Activated gamma-delta T cell treated with Interleukin-2 at 50 U/mL for 16 hours (primary cell): ENCODE measurements at regions not wholly inside any gene's neighbourhood (a gene's known extent, or its start where the extent isn't known, plus 50 kb on each side); places are given as distances from the start of the nearest gene placed in this dataset.

Experiments
- DNase-seq: peaks from one replicate; pipeline ENCODE4 v3.0.0-alpha.2; 2020

- DNase-seq = no peak
These were observed 397.6 kb downstream of the ZNF521 start for GRCh38 chr18:24954341-24954740.

GRCh38 chr18:24958001-24958400, 394.0 kb downstream of the ZNF521 start:
- no peak for DNase-seq

- no peak for DNase-seq
These were observed 392.9 kb downstream of the ZNF521 start for GRCh38 chr18:24959051-24959476.

- no peak for DNase-seq
These were observed 387.8 kb downstream of the ZNF521 start for GRCh38 chr18:24964216-24964615.

- no peak for DNase-seq
These were observed 383.7 kb downstream of the ZNF521 start for GRCh38 chr18:24968238-24968775.

- no peak for DNase-seq
These were observed 379.4 kb downstream of the ZNF521 start for GRCh38 chr18:24972577-24972976.

GRCh38 chr18:24974431-24974830, 377.5 kb downstream of the ZNF521 start:
- DNase-seq = no peak

GRCh38 chr18:24975496-24976372, 376.2 kb downstream of the ZNF521 start:
- no peak for DNase-seq

GRCh38 chr18:24976502-24976901, 375.5 kb downstream of the ZNF521 start:
- DNase-seq = no peak

- no peak for DNase-seq
These were observed 372.7 kb downstream of the ZNF521 start for GRCh38 chr18:24979235-24979634.

GRCh38 chr18:24982831-24983230, 369.1 kb downstream of the ZNF521 start:
- no peak for DNase-seq

- DNase-seq = no peak
These were observed 368.3 kb downstream of the ZNF521 start for GRCh38 chr18:24983566-24984139.

GRCh38 chr18:24985586-24985985, 366.4 kb downstream of the ZNF521 start:
- DNase-seq = no peak

- DNase-seq = no peak
These were observed 365.2 kb downstream of the ZNF521 start for GRCh38 chr18:24986666-24987302.

GRCh38 chr18:24987303-24988252, 364.4 kb downstream of the ZNF521 start:
- no peak for DNase-seq

GRCh38 chr18:24988253-24988840, 363.6 kb downstream of the ZNF521 start:
- no peak for DNase-seq

GRCh38 chr18:24989760-24990593, 362.0 kb downstream of the ZNF521 start:
- DNase-seq = no peak

- no peak for DNase-seq
These were observed 361.3 kb downstream of the ZNF521 start for GRCh38 chr18:24990671-24991134.

GRCh38 chr18:24991141-24992060, 360.6 kb downstream of the ZNF521 start:
- DNase-seq = no peak

- no peak for DNase-seq
These were observed 359.5 kb downstream of the ZNF521 start for GRCh38 chr18:24992491-24992890.
